ENCODE measurements at regions not wholly inside any gene's neighbourhood (a gene's known extent, or its start where the extent isn't known, plus 50 kb on each side); places are given as distances from the start of the nearest gene placed in this dataset.

- Histone ChIP-seq H3K79me2 (ENCODE audit: control insufficient read depth, low read length) (no peaks in the 10 kb centered on the region), H3F3A (ENCODE audit: control insufficient read depth, insufficient read depth) (no peaks in the 10 kb centered on the region), H4K20me1 (ENCODE audit: control insufficient read depth, insufficient read depth, low read depth, low read length) (no peaks in the 10 kb centered on the region), H3K9me3 (ENCODE audit: control insufficient read depth, insufficient read depth, low read length) (no peaks in the 10 kb centered on the region), H3K4me3 (ENCODE audit: low read length) (no peak overlapping the region), H3K4me1 (ENCODE audit: control insufficient read depth, low read length) (no peaks in the 10 kb centered on the region), H3K9me2 (replicated peaks; ENCODE audit: control insufficient read depth, low read length) (no peaks in the 10 kb centered on the region), H3K27me3 (ENCODE audit: control insufficient read depth, low read length) (no peaks in the 10 kb centered on the region), H3K4me2 (ENCODE audit: low read length) (no peak overlapping the region), H3K36me3 (ENCODE audit: control insufficient read depth, low read length) (no peaks in the 10 kb centered on the region), H3K27ac (ENCODE audit: low read depth, low read length) (no peak overlapping the region)
- TF ChIP-seq, protein P1, sequence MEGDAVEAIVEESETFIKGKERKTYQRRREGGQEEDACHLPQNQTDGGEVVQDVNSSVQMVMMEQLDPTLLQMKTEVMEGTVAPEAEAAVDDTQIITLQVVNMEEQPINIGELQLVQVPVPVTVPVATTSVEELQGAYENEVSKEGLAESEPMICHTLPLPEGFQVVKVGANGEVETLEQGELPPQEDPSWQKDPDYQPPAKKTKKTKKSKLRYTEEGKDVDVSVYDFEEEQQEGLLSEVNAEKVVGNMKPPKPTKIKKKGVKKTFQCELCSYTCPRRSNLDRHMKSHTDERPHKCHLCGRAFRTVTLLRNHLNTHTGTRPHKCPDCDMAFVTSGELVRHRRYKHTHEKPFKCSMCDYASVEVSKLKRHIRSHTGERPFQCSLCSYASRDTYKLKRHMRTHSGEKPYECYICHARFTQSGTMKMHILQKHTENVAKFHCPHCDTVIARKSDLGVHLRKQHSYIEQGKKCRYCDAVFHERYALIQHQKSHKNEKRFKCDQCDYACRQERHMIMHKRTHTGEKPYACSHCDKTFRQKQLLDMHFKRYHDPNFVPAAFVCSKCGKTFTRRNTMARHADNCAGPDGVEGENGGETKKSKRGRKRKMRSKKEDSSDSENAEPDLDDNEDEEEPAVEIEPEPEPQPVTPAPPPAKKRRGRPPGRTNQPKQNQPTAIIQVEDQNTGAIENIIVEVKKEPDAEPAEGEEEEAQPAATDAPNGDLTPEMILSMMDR (IDR thresholded peaks at IDR 0.05; ENCODE audit: low read depth, low read length, poor library complexity, severe bottlenecking): no peak
- no peak for TF ChIP-seq EZH2phosphoT487 (IDR thresholded peaks at IDR 0.05; ENCODE audit: borderline replicate concordance, low read length)
Observed at GRCh38 chr22:48643066-48643731, 1184.5 kb downstream of the BRD1 start.

GRCh38 chr22:48642550-48642949, 1185.1 kb downstream of the BRD1 start:
- Histone ChIP-seq H3K4me2 (ENCODE audit: low read length) (no peak overlapping the region), H3K27me3 (ENCODE audit: control insufficient read depth, low read length) (no peaks in the 10 kb centered on the region), H3K36me3 (ENCODE audit: control insufficient read depth, low read length) (no peaks in the 10 kb centered on the region), H3K4me3 (ENCODE audit: low read length) (no peak overlapping the region), H4K20me1 (ENCODE audit: control insufficient read depth, insufficient read depth, low read depth, low read length) (no peaks in the 10 kb centered on the region), H3K79me2 (ENCODE audit: control insufficient read depth, low read length) (no peaks in the 10 kb centered on the region), H3K4me1 (ENCODE audit: control insufficient read depth, low read length) (no peaks in the 10 kb centered on the region), H3K9me3 (ENCODE audit: control insufficient read depth, insufficient read depth, low read length) (no peaks in the 10 kb centered on the region), H3K27ac (ENCODE audit: low read depth, low read length) (no peak overlapping the region), H3F3A (ENCODE audit: control insufficient read depth, insufficient read depth) (no peaks in the 10 kb centered on the region), H3K9me2 (replicated peaks; ENCODE audit: control insufficient read depth, low read length) (no peaks in the 10 kb centered on the region)
- TF ChIP-seq EZH2phosphoT487 (IDR thresholded peaks at IDR 0.05; ENCODE audit: borderline replicate concordance, low read length): no peak
- TF ChIP-seq, protein P1 (IDR thresholded peaks at IDR 0.05; ENCODE audit: low read depth, low read length, poor library complexity, severe bottlenecking): no peak

DNA sequence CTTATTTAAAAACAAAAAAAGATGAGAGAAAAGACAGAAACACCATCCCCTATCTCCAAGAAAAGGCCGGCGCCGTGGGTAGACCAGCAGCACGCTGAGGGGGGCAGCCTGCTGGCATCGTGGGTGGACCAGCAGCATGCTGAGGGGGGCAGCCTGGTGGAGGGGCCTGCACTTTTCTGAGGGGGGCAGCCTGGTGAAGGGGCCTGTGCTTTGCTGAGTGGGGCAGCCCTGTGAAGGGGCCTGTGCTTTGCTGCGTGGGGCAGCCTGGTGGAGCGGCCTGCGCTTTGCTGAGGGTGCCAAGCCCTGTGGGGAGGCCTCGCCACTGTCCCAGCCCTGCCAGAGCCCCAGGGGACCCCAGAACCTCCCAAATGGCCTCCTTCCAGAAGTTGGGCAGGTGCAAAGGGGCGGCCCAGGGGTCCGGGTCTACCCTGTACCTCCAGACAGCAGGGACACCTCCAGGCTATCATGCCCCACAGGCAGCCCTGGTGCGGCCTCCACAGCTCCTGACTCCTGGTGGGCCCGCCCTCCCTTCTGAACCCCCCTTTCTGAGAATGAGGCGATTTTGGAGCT, 1185.7 kb downstream of the BRD1 start:
- Histone ChIP-seq H3K9me3 (ENCODE audit: control insufficient read depth, insufficient read depth, low read length) (no peaks in the 10 kb centered on the region), H3K4me1 (ENCODE audit: control insufficient read depth, low read length) (no peaks in the 10 kb centered on the region), H3K4me2 (ENCODE audit: low read length) (no peak overlapping the region), H3K79me2 (ENCODE audit: control insufficient read depth, low read length) (no peaks in the 10 kb centered on the region), H3K27me3 (ENCODE audit: control insufficient read depth, low read length) (no peaks in the 10 kb centered on the region), H3K27ac (ENCODE audit: low read depth, low read length) (no peak overlapping the region), H3K36me3 (ENCODE audit: control insufficient read depth, low read length) (no peaks in the 10 kb centered on the region), H4K20me1 (ENCODE audit: control insufficient read depth, insufficient read depth, low read depth, low read length) (no peaks in the 10 kb centered on the region), H3K4me3 (ENCODE audit: low read length) (no peak overlapping the region), H3F3A (ENCODE audit: control insufficient read depth, insufficient read depth) (no peaks in the 10 kb centered on the region), H3K9me2 (replicated peaks; ENCODE audit: control insufficient read depth, low read length) (no peaks in the 10 kb centered on the region)
- TF ChIP-seq, protein P1 (IDR thresholded peaks at IDR 0.05; ENCODE audit: low read depth, low read length, poor library complexity, severe bottlenecking): no peak
